Astrocyte (in vitro differentiated cells and primary cell): ENCODE measurements at regions not wholly inside any gene's neighbourhood (a gene's known extent, or its start where the extent isn't known, plus 50 kb on each side); places are given as distances from the start of the nearest gene placed in this dataset.

Experiments
- DNase-seq: peaks from one replicate; pipeline ENCODE4 v3.0.0-alpha.2; 2010; ENCODE audit warnings: low read depth
- FAIRE-seq: peaks from 2 replicates; lab custom pipeline; 2011; peaks lifted over from hg19 to GRCh38; lab: Jason Lieb, UNC
- H2AFZ ChIP-seq: 2 replicates; pipeline ENCODE4 v1.6.0; 2012; ENCODE audit warnings: low read depth, low read length, inconsistent platforms
- H3K27ac ChIP-seq: 2 replicates; pipeline ENCODE4 v1.5.1; 2011; ENCODE audit warnings: low read depth, low read length, inconsistent platforms
- H3K27me3 ChIP-seq: 2 replicates; pipeline ENCODE4 v1.6.0; 2011; ENCODE audit warnings: low read length, inconsistent platforms; ENCODE audit not compliant: insufficient read depth
- H3K36me3 ChIP-seq: 2 replicates; pipeline ENCODE4 v1.5.1; 2011; ENCODE audit warnings: low read length, inconsistent platforms; ENCODE audit not compliant: insufficient read depth
- H3K4me1 ChIP-seq: 2 replicates; pipeline ENCODE4 v1.5.1; 2011; ENCODE audit warnings: low read length, inconsistent platforms; ENCODE audit not compliant: insufficient read depth
- H3K4me2 ChIP-seq: 2 replicates; pipeline ENCODE4 v1.6.0; 2012; ENCODE audit warnings: low read length, inconsistent platforms
- H3K4me3 ChIP-seq: 2 replicates; pipeline ENCODE4 v1.5.1; 2011; ENCODE audit warnings: low read depth, mild to moderate bottlenecking, low read length, inconsistent platforms; ENCODE audit not compliant: insufficient read depth
- H3K79me2 ChIP-seq: 2 replicates; pipeline ENCODE4 v1.6.0; 2012; ENCODE audit warnings: mild to moderate bottlenecking, low read length, inconsistent platforms; ENCODE audit not compliant: insufficient read depth
- H3K9ac ChIP-seq: 2 replicates; pipeline ENCODE4 v1.6.0; 2012; ENCODE audit warnings: mild to moderate bottlenecking, low read length, inconsistent platforms
- H3K9me3 ChIP-seq: 2 replicates; pipeline ENCODE4 v1.5.1; 2012; ENCODE audit warnings: low read depth, mild to moderate bottlenecking, low read length, inconsistent platforms; ENCODE audit not compliant: insufficient read depth
- H4K20me1 ChIP-seq: 2 replicates; pipeline ENCODE4 v1.6.0; 2012; ENCODE audit warnings: low read length, inconsistent platforms; ENCODE audit not compliant: insufficient read depth
- H3K27ac Mint-ChIP-seq: one replicate; pipeline ENCODE4 v1.8.0; 2021; ENCODE audit warnings: mild to moderate bottlenecking, mixed read lengths; ENCODE audit not compliant: unreplicated experiment
- H3K27me3 Mint-ChIP-seq: one replicate; pipeline ENCODE4 v1.8.0; 2021; ENCODE audit warnings: low read depth, mixed read lengths; ENCODE audit not compliant: unreplicated experiment
- H3K36me3 Mint-ChIP-seq: one replicate; pipeline ENCODE4 v1.8.0; 2021; ENCODE audit warnings: low read depth, mixed read lengths; ENCODE audit not compliant: unreplicated experiment
- H3K4me1 Mint-ChIP-seq: one replicate; pipeline ENCODE4 v1.8.0; 2021; ENCODE audit warnings: low read depth, mixed read lengths; ENCODE audit not compliant: unreplicated experiment
- H3K4me3 Mint-ChIP-seq: one replicate; pipeline ENCODE4 v1.8.0; 2021; ENCODE audit warnings: mild to moderate bottlenecking, moderate library complexity, mixed read lengths; ENCODE audit not compliant: unreplicated experiment
- H3K9me3 Mint-ChIP-seq: one replicate; pipeline ENCODE4 v1.8.0; 2021; ENCODE audit warnings: mild to moderate bottlenecking, mixed read lengths; ENCODE audit not compliant: unreplicated experiment
- CTCF ChIP-seq: IDR thresholded peaks from 2 replicates; pipeline ENCODE4 v1.5.1; 2011; ENCODE audit warnings: low read depth, mild to moderate bottlenecking, inconsistent platforms, low read length, moderate library complexity; ENCODE audit not compliant: insufficient read depth
- EZH2 ChIP-seq: IDR thresholded peaks from 2 replicates; pipeline ENCODE4 v1.6.1; 2012; ENCODE audit warnings: mild to moderate bottlenecking, low read length, inconsistent platforms; ENCODE audit not compliant: insufficient read depth

GRCh38 chr20:22815206-22815551 is 219.9 kb upstream of the SSTR4 start:
- no peak overlapping the region for H3K4me3 Mint-ChIP-seq
- Histone ChIP-seq H3K36me3 (no peaks in the 10 kb centered on the region), H3K9me3 (peaks cover 4% of the 10 kb centered on the region), H3K27me3 (peaks cover 2% of the 10 kb centered on the region), H3K79me2 (no peaks in the 10 kb centered on the region), H2AFZ (no peak overlapping the region), H3K27ac (no peak overlapping the region), H3K4me3 (no peak overlapping the region), H3K4me1 (no peaks in the 10 kb centered on the region), H3K4me2 (no peak overlapping the region), H3K9ac (no peak overlapping the region), H4K20me1 (no peaks in the 10 kb centered on the region)
- H3K27me3 Mint-ChIP-seq, result peaks cover 4% of the 10 kb centered on the region
- no peak for FAIRE-seq
- H3K27ac Mint-ChIP-seq, result no peak overlapping the region
- H3K4me1 Mint-ChIP-seq, result peaks cover 5% of the 10 kb centered on the region
- TF ChIP-seq CTCF, result no peak
- H3K36me3 Mint-ChIP-seq, result no peaks in the 10 kb centered on the region
- no peak for DNase-seq
- H3K9me3 Mint-ChIP-seq, result no peaks in the 10 kb centered on the region

- DNase-seq (no peak), FAIRE-seq (no peak)
- Histone ChIP-seq H3K27ac (no peak overlapping the region), H3K36me3 (no peaks in the 10 kb centered on the region), H3K27me3 (peaks cover 2% of the 10 kb centered on the region), H4K20me1 (no peaks in the 10 kb centered on the region), H2AFZ (no peak overlapping the region), H3K4me1 (no peaks in the 10 kb centered on the region), H3K9me3 (peaks cover 4% of the 10 kb centered on the region), H3K4me3 (no peak overlapping the region), H3K79me2 (no peaks in the 10 kb centered on the region), H3K9ac (no peak overlapping the region), H3K4me2 (no peak overlapping the region)
- H3K36me3 Mint-ChIP-seq, result no peaks in the 10 kb centered on the region
- H3K27me3 Mint-ChIP-seq, result peaks cover 4% of the 10 kb centered on the region
- H3K4me3 Mint-ChIP-seq, result no peak overlapping the region
- TF ChIP-seq EZH2 (no peak), CTCF (no peak)
- H3K4me1 Mint-ChIP-seq, result peaks cover 5% of the 10 kb centered on the region
- H3K9me3 Mint-ChIP-seq, result no peaks in the 10 kb centered on the region
- H3K27ac Mint-ChIP-seq, result no peak overlapping the region
These were observed 219.4 kb upstream of the SSTR4 start for GRCh38 chr20:22815603-22816315.

GRCh38 chr20:22818636-22819035 is 216.5 kb upstream of the SSTR4 start:
- no peak overlapping the region for H3K27ac Mint-ChIP-seq
- FAIRE-seq (no peak), DNase-seq (no peak)
- Histone ChIP-seq H3K27ac (no peak overlapping the region), H4K20me1 (no peaks in the 10 kb centered on the region), H3K9me3 (peaks cover 1% of the 10 kb centered on the region), H3K79me2 (no peaks in the 10 kb centered on the region), H3K4me1 (no peaks in the 10 kb centered on the region), H3K9ac (no peak overlapping the region), H2AFZ (no peak overlapping the region), H3K4me3 (no peak overlapping the region), H3K4me2 (no peak overlapping the region), H3K27me3 (peaks cover 2% of the 10 kb centered on the region), H3K36me3 (no peaks in the 10 kb centered on the region)
- H3K9me3 Mint-ChIP-seq, result no peaks in the 10 kb centered on the region
- TF ChIP-seq EZH2 (no peak), CTCF (no peak)
- H3K27me3 Mint-ChIP-seq, result peaks cover 9% of the 10 kb centered on the region
- peaks cover 5% of the 10 kb centered on the region for H3K4me1 Mint-ChIP-seq
- no peak overlapping the region for H3K4me3 Mint-ChIP-seq
- no peaks in the 10 kb centered on the region for H3K36me3 Mint-ChIP-seq
